ENCODE measurements at regions not wholly inside any gene's neighbourhood (a gene's known extent, or its start where the extent isn't known, plus 50 kb on each side); places are given as distances from the start of the nearest gene placed in this dataset.

DNA sequence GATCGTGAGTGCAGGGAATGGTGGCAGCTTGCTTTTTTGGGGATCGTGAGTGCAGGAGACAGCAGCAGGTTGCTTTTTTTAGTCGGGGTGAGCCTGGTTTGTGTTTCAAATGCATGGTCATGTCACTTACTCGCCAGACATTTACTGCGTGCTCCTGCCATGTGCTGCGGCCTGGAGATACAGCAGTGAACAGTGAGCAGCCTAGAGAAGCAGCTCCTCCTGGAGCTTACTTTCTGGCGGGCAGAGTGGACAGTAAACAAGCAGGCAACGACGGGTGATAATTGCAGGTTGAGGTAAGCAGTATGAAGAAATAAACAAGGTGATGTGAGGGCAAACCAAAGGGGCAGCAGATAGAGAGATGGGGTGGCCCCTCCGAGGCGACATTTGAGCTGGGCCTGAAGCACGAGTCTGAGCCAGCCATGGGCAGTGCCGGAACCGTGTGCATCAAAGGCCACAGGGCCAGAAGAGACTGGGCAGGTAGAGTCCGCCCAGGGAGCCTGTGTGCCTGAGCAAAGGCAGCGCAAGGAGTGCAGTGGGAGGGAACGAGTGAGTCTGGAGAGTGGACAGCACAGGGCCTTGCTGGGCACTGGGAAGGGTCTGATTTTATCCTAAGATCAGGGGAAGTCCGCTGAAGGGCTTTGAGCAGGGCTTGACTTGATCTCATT, 57.3 kb upstream of the RASA2 start:
- no peak for TF ChIP-seq REST (IDR thresholded peaks at IDR 0.05; ENCODE audit: insufficient read depth in 1 of 2, low read depth in 2 of 2, low read length in 1 of 2)
- no peak for TF ChIP-seq CTCF (IDR thresholded peaks at IDR 0.05)
- no peak for TF ChIP-seq POLR2AphosphoS5 (IDR thresholded peaks at IDR 0.05; ENCODE audit: low read depth, low read length)
- no peak for TF ChIP-seq TCF7L2 (IDR thresholded peaks at IDR 0.05; ENCODE audit: low read depth, low read length)
